Stimulated activated CD4-positive, alpha-beta T cell treated with anti-CD3 and anti-CD28 coated beads, Interleukin-4, amount 100 ng/mL, for 24 hours (primary cell): ENCODE measurements at regions not wholly inside any gene's neighbourhood (a gene's known extent, or its start where the extent isn't known, plus 50 kb on each side); places are given as distances from the start of the nearest gene placed in this dataset.

Source experiments
- DNase-seq: peaks from one replicate; pipeline ENCODE4 v3.0.0-alpha.2; 2020

GRCh38 chr4:53764761-53765490, 173.6 kb upstream of the LNX1 start:
- DNase-seq = no peak

- DNase-seq = no peak
Observed at GRCh38 chr4:53763813-53764597, 172.7 kb upstream of the LNX1 start.

- DNase-seq = no peak
Observed at GRCh38 chr4:53755656-53756055, 164.4 kb upstream of the LNX1 start.

GRCh38 chr4:53752124-53752523, 160.8 kb upstream of the LNX1 start:
- DNase-seq = no peak

GRCh38 chr4:53748328-53748772, 157.1 kb upstream of the LNX1 start:
- DNase-seq = no peak

GRCh38 chr4:53747401-53747800, 156.1 kb upstream of the LNX1 start:
- DNase-seq = no peak

GRCh38 chr4:53744446-53745160, 153.3 kb upstream of the LNX1 start:
- no peak for DNase-seq

GRCh38 chr4:53734584-53735353, 143.5 kb upstream of the LNX1 start:
- no peak for DNase-seq

- no peak for DNase-seq
Observed at GRCh38 chr4:53734182-53734581, 142.9 kb upstream of the LNX1 start.

- DNase-seq = no peak
Observed at GRCh38 chr4:53732661-53733060, 141.4 kb upstream of the LNX1 start.

- DNase-seq = no peak
Observed at GRCh38 chr4:53730031-53730805, 138.9 kb upstream of the LNX1 start.

- DNase-seq = no peak
Observed at GRCh38 chr4:53722110-53722509, 130.8 kb upstream of the LNX1 start.

GRCh38 chr4:53721263-53721662, 130.0 kb upstream of the LNX1 start:
- DNase-seq = no peak

GRCh38 chr4:53720776-53721175, 129.5 kb upstream of the LNX1 start:
- DNase-seq = no peak

GRCh38 chr4:53717064-53717549, 125.8 kb upstream of the LNX1 start:
- no peak for DNase-seq

- DNase-seq = no peak
Observed at GRCh38 chr4:53716471-53717063, 125.3 kb upstream of the LNX1 start.

GRCh38 chr4:53716011-53716410, 124.7 kb upstream of the LNX1 start:
- no peak for DNase-seq

GRCh38 chr4:53714236-53715140, 123.2 kb upstream of the LNX1 start:
- DNase-seq = no peak

- no peak for DNase-seq
Observed at GRCh38 chr4:53713767-53714166, 122.5 kb upstream of the LNX1 start.

- DNase-seq = no peak
Observed at GRCh38 chr4:53713296-53713695, 122.0 kb upstream of the LNX1 start.
